SK-N-MC (cell line): ENCODE measurements at regions not wholly inside any gene's neighbourhood (a gene's known extent, or its start where the extent isn't known, plus 50 kb on each side); places are given as distances from the start of the nearest gene placed in this dataset.

Source experiments
- DNase-seq: peaks from one replicate; pipeline ENCODE4 v3.0.0-alpha.2; 2011; ENCODE audit warnings: low read depth, low spot score
- H3K27ac ChIP-seq: fragments of 200-600 bp; sonication (generic); 2 replicates; pipeline ENCODE4 v1.5.1; 2016; ENCODE audit warnings: mixed run types
- H3K36me3 ChIP-seq: fragments of 200-600 bp; sonication (generic); 2 replicates; pipeline ENCODE4 v1.6.1; 2017; ENCODE audit warnings: antibody characterized with exemption, low read length, mixed read lengths; ENCODE audit not compliant: insufficient read depth
- H3K4me3 ChIP-seq: fragments of 200-600 bp; sonication (generic); 2 replicates; pipeline ENCODE4 v1.5.1; 2016
- H3K9ac ChIP-seq: fragments of 200-600 bp; sonication (generic); 2 replicates; pipeline ENCODE4 v1.8.0; 2017; ENCODE audit warnings: mixed run types, mixed read lengths; ENCODE audit not compliant: insufficient read length
- H3K9me3 ChIP-seq: fragments of 200-600 bp; sonication (generic); 2 replicates; pipeline ENCODE4 v1.6.1; 2017; ENCODE audit warnings: low read depth, mild to moderate bottlenecking, antibody characterized with exemption, low read length, moderate library complexity, mixed read lengths
- EZH2 ChIP-seq: fragments of 200-600 bp; sonication (generic); IDR thresholded peaks from one replicate; pipeline ENCODE4 v1.6.1; 2017; ENCODE audit warnings: antibody characterized with exemption
- FOXP2 ChIP-seq: optimal IDR thresholded peaks from 2 replicates; pipeline ENCODE3; 2011; ENCODE audit warnings: mild to moderate bottlenecking, moderate library complexity; ENCODE audit not compliant: insufficient read depth; ENCODE audit errors: extremely low read length, control extremely low read depth
- POLR2AphosphoS5 ChIP-seq: IDR thresholded peaks from 2 replicates; pipeline ENCODE4 v1.6.1; 2012; ENCODE audit warnings: mild to moderate bottlenecking, low read depth, low read length, borderline replicate concordance

- Histone ChIP-seq H3K27ac (no peak overlapping the region), H3K4me3 (no peak overlapping the region), H3K9ac (no peak overlapping the region), H3K36me3 (no peaks in the 10 kb centered on the region), H3K9me3 (no peaks in the 10 kb centered on the region)
- DNase-seq: no peak
- TF ChIP-seq EZH2 (no peak), POLR2AphosphoS5 (no peak), FOXP2 (no peak)
Observed at GRCh38 chr17:77822302-77823030, 136.0 kb upstream of the TNRC6C start.

- no peak for DNase-seq
- no peak overlapping the region for H3K4me3 ChIP-seq
- H3K9ac ChIP-seq: no peak overlapping the region
- TF ChIP-seq FOXP2: no peak
- no peak for TF ChIP-seq EZH2
- TF ChIP-seq POLR2AphosphoS5: no peak
- H3K27ac ChIP-seq: no peak overlapping the region
- no peaks in the 10 kb centered on the region for H3K36me3 ChIP-seq
- H3K9me3 ChIP-seq: no peaks in the 10 kb centered on the region
Observed at GRCh38 chr17:77824102-77824779, 134.3 kb upstream of the TNRC6C start.

- Histone ChIP-seq H3K4me3 (no peak overlapping the region), H3K27ac (no peak overlapping the region), H3K9ac (no peak overlapping the region), H3K9me3 (no peaks in the 10 kb centered on the region), H3K36me3 (no peaks in the 10 kb centered on the region)
- no peak for DNase-seq
- TF ChIP-seq FOXP2 (no peak), EZH2 (no peak), POLR2AphosphoS5 (no peak)
Observed at GRCh38 chr17:77824780-77825280, 133.7 kb upstream of the TNRC6C start.

GRCh38 chr17:77825621-77826020, 132.9 kb upstream of the TNRC6C start:
- no peak overlapping the region for H3K27ac ChIP-seq
- no peaks in the 10 kb centered on the region for H3K36me3 ChIP-seq
- no peak overlapping the region for H3K4me3 ChIP-seq
- no peak overlapping the region for H3K9ac ChIP-seq
- H3K9me3 ChIP-seq: no peaks in the 10 kb centered on the region
- no peak for DNase-seq
- no peak for TF ChIP-seq POLR2AphosphoS5
- no peak for TF ChIP-seq EZH2
- TF ChIP-seq FOXP2: no peak

DNA sequence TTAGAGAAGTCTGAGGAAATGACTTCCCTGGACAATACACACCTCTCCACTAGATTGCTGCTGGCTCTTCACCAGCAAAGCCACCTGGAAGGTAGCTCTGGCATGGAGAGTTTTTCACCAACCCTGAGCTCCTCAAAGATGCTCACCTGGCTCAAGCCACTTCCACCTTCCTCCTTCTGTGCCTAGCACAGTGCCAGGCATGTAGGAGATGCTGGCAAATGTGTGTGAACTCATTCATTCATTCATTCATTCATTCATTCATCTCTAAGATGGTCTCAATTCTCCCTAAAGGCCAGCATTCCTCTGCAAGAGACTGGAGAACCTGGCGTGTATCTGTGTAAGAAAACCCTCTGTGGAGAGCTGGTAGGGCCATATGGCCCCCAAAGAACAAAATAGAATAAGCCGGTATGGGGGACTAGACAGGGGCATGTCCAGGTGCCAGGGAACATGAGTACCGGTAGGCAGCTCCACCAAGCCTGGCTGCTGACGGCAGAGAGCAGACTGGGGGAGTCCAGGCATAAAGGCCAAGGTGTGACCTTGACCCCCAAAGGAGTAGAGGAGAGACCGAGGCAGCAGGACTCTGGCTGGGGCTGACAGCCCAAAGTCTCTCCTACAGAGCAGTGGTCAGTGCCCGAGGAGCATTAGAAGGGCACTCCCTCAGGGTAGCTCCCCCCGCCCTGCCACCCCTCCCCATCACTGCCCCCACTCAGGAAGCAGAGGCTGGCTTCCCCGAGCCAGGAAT, 132.2 kb upstream of the TNRC6C start:
- Histone ChIP-seq H3K9ac (no peak overlapping the region), H3K4me3 (no peak overlapping the region), H3K27ac (no peak overlapping the region), H3K9me3 (no peaks in the 10 kb centered on the region), H3K36me3 (no peaks in the 10 kb centered on the region)
- no peak for TF ChIP-seq EZH2
- no peak for TF ChIP-seq POLR2AphosphoS5
- TF ChIP-seq FOXP2: no peak
- DNase-seq: no peak

GRCh38 chr17:77827039-77827438, 131.5 kb upstream of the TNRC6C start:
- H3K9ac ChIP-seq: no peak overlapping the region
- H3K36me3 ChIP-seq: no peaks in the 10 kb centered on the region
- TF ChIP-seq POLR2AphosphoS5: no peak
- no peak for TF ChIP-seq FOXP2
- TF ChIP-seq EZH2: no peak
- H3K27ac ChIP-seq: no peak overlapping the region
- no peaks in the 10 kb centered on the region for H3K9me3 ChIP-seq
- no peak for DNase-seq
- H3K4me3 ChIP-seq: no peak overlapping the region

DNA sequence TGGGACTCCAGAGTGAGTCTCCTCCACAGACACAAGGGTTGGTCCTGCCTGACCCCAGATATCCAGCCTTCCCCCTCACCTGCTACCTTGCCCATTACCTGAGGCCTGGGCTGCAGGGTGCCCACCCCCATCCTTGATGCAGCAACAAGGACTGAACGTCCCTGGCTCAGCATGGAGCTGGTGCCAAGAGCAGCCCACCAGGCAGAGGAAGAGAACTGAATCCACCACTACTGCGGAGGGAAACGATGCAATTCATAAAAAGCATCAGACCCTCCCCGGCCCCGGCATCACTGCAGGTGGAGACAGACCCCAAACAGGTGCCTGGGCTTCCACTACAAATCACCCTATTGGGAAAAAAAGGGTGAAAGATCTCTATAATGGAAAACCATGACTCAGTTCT, 131.0 kb upstream of the TNRC6C start:
- Histone ChIP-seq H3K4me3 (no peak overlapping the region), H3K9me3 (no peaks in the 10 kb centered on the region), H3K9ac (no peak overlapping the region), H3K36me3 (no peaks in the 10 kb centered on the region), H3K27ac (no peak overlapping the region)
- DNase-seq: no peak
- TF ChIP-seq EZH2 (no peak), FOXP2 (no peak), POLR2AphosphoS5 (no peak)

- DNase-seq: no peak
- TF ChIP-seq FOXP2 (no peak), EZH2 (no peak), POLR2AphosphoS5 (no peak)
- H3K36me3 ChIP-seq: no peaks in the 10 kb centered on the region
- no peaks in the 10 kb centered on the region for H3K9me3 ChIP-seq
- no peak overlapping the region for H3K27ac ChIP-seq
- H3K9ac ChIP-seq: no peak overlapping the region
- H3K4me3 ChIP-seq: no peak overlapping the region
Observed at GRCh38 chr17:77828749-77829539, 129.6 kb upstream of the TNRC6C start.
